ENCODE measurements at regions not wholly inside any gene's neighbourhood (a gene's known extent, or its start where the extent isn't known, plus 50 kb on each side); places are given as distances from the start of the nearest gene placed in this dataset.

GRCh38 chr5:152125661-152126205 lies 201.1 kb upstream of the GLRA1 start:
- H3K27me3 ChIP-seq (ENCODE audit: control insufficient read depth, insufficient read depth, low read length), result no peaks in the 10 kb centered on the region
- no peaks in the 10 kb centered on the region for H3K9me3 ChIP-seq (ENCODE audit: control insufficient read depth, low read length)
- no peaks in the 10 kb centered on the region for H3K36me3 ChIP-seq (ENCODE audit: control insufficient read depth, insufficient read depth, low read length)
- no peaks in the 10 kb centered on the region for H3K79me2 ChIP-seq
- no peak overlapping the region for H3K27ac ChIP-seq
- H3K4me3 ChIP-seq (ENCODE audit: low read depth, low read length), result no peak overlapping the region
- no peak for TF ChIP-seq CTCF (IDR thresholded peaks at IDR 0.05)
- H2AFZ ChIP-seq, result no peak overlapping the region
- no peak overlapping the region for H3K9ac ChIP-seq
- no peaks in the 10 kb centered on the region for H3K4me1 ChIP-seq
- no peak overlapping the region for H3K4me2 ChIP-seq (ENCODE audit: low read length)

GRCh38 chr5:152124409-152125041 lies 199.9 kb upstream of the GLRA1 start:
- Histone ChIP-seq H3K4me3 (ENCODE audit: low read depth, low read length) (no peak overlapping the region), H3K27me3 (ENCODE audit: control insufficient read depth, insufficient read depth, low read length) (no peaks in the 10 kb centered on the region), H3K4me2 (ENCODE audit: low read length) (no peak overlapping the region), H3K27ac (no peak overlapping the region), H3K79me2 (no peaks in the 10 kb centered on the region), H3K36me3 (ENCODE audit: control insufficient read depth, insufficient read depth, low read length) (no peaks in the 10 kb centered on the region), H3K4me1 (no peaks in the 10 kb centered on the region), H3K9me3 (ENCODE audit: control insufficient read depth, low read length) (no peaks in the 10 kb centered on the region), H2AFZ (peak overlapping the region; percentile 34), H3K9ac (no peak overlapping the region)
- TF ChIP-seq CTCF (IDR thresholded peaks at IDR 0.05), result no peak

GRCh38 chr5:152118676-152119470 lies 194.2 kb upstream of the GLRA1 start:
- no peaks in the 10 kb centered on the region for H3K79me2 ChIP-seq
- H3K4me3 ChIP-seq (ENCODE audit: low read depth, low read length), result no peak overlapping the region
- H3K27ac ChIP-seq, result no peak overlapping the region
- no peaks in the 10 kb centered on the region for H3K36me3 ChIP-seq (ENCODE audit: control insufficient read depth, insufficient read depth, low read length)
- no peak overlapping the region for H3K4me2 ChIP-seq (ENCODE audit: low read length)
- no peak overlapping the region for H3K9ac ChIP-seq
- TF ChIP-seq CTCF (IDR thresholded peaks at IDR 0.05), result no peak
- H3K27me3 ChIP-seq (ENCODE audit: control insufficient read depth, insufficient read depth, low read length), result no peaks in the 10 kb centered on the region
- no peak overlapping the region for H2AFZ ChIP-seq
- H3K9me3 ChIP-seq (ENCODE audit: control insufficient read depth, low read length), result no peaks in the 10 kb centered on the region
- no peaks in the 10 kb centered on the region for H3K4me1 ChIP-seq

GRCh38 chr5:152116934-152117333 lies 192.3 kb upstream of the GLRA1 start:
- Histone ChIP-seq H3K27ac (no peak overlapping the region), H3K79me2 (no peaks in the 10 kb centered on the region), H2AFZ (no peak overlapping the region), H3K9ac (no peak overlapping the region), H3K4me2 (ENCODE audit: low read length) (no peak overlapping the region), H3K9me3 (ENCODE audit: control insufficient read depth, low read length) (no peaks in the 10 kb centered on the region), H3K4me3 (ENCODE audit: low read depth, low read length) (no peak overlapping the region), H3K36me3 (ENCODE audit: control insufficient read depth, insufficient read depth, low read length) (no peaks in the 10 kb centered on the region), H3K27me3 (ENCODE audit: control insufficient read depth, insufficient read depth, low read length) (no peaks in the 10 kb centered on the region), H3K4me1 (no peaks in the 10 kb centered on the region)
- no peak for TF ChIP-seq CTCF (IDR thresholded peaks at IDR 0.05)
